NCI-H2029 treated with DMSO at 0.1 percent for 48 hours (cell line): ENCODE measurements at regions not wholly inside any gene's neighbourhood (a gene's known extent, or its start where the extent isn't known, plus 50 kb on each side); places are given as distances from the start of the nearest gene placed in this dataset.

Experiments used
- DNase-seq: peaks from one replicate; lab custom pipeline; 2025; lab: John Stamatoyannopoulos, UW

DNA sequence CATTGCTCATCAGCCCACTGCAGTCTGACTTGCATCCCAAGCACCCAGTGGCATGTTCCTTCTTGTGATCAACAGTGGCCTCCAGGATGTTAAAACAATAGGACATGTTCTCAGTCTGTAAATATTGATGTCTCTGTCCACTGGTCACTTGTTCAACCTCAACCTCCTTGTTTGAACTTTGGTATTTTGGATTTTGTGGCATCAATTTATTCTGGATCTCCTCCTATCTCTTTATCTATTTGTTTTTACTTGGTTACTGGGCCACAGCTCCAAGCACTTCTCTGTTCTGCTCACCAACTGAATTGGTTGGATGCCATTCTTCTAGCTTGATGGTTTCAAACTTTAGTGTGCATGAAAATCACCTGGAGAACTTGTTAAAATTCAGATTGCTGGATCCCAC lies 1414.8 kb upstream of the CELF4 start:
- DNase-seq = no peak

DNA sequence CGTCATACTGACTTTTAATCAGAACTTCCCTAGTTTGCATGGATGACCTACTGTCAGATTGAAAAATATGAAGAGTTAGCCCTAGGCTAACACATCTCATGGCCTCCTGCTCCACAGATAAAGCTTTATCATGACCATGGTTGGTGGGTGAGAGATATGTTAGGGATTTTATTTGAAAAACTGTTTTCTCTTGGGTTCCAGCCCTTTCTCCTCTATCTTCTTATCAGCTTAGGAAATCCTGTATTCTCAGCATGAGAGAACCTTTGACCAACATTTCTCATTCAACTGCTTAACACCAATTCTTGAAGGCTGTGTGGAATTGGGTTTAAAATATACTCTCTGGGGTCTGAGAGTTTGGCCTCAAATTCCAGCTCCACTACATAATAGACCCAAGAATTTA lies 1407.0 kb upstream of the CELF4 start:
- DNase-seq = no peak

DNA sequence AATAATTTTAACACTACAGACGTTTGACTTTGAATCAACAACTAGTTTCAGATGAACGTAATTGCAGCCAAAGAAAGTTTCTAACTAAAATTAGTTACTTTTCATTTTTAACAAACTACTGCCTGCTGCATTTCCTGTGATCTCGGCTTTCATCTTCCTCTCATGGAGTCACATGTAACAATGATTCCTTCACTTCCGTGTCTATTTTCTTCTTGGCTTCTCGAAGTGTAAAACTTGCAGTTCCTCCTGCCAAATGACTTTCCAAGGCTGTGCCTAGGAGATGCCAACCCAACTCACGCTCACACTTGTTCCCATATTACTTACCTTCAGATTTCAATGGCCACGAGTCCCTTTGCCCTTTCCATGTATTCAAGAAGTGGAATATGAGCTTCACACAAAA lies 1406.3 kb upstream of the CELF4 start:
- no peak for DNase-seq

DNA sequence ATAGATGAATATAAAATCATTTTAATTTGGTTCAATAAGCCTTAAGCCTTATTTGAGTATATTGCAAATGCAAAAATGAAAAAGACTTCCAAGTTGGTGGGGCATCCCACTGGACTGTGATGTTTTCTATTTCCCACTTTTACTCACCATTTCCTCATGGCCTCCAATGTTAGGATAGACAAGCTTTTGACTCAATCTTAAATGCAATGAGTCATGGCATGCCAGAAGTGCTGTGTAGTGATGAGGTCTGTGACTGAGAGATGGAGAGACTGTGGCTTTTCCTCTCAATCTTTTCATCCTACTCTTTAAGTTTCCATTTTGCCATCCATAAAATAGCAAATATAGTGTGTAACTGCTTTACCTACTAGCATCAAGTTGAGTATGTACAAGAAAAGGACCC lies 1401.2 kb upstream of the CELF4 start:
- no peak for DNase-seq

DNA sequence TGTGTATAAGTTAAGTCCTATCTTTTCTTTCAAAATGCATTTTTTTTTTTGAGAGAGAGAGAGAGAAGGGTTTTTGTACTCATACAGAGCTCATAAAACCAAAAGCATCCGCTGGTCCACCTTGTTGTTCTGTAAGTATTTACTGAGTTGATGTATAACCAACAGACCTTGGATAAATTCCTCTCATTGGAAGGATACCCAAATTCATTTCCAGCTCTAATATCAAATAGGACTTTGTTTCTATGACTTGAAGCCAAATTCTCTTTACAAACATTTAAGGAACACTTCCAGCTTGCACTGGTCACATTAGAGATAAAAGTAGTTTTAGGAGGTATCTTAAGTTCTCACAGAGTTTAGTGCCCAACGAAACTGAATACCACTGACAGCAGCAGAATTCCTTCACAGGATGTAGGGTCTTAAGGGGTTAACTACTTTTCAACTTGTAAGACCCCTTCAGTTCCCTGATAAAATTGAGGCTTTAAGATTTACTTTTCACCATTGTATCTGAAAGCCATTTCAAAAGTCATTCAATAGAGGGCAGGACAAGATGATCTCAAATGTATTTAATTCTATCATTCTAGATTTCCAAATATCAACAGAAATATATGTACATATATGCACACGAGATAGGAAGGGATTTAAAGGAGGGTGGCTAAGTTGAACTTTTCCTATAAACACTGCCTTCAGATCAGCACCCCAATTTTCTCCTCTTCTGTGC lies 1398.5 kb upstream of the CELF4 start:
- no peak for DNase-seq

DNA sequence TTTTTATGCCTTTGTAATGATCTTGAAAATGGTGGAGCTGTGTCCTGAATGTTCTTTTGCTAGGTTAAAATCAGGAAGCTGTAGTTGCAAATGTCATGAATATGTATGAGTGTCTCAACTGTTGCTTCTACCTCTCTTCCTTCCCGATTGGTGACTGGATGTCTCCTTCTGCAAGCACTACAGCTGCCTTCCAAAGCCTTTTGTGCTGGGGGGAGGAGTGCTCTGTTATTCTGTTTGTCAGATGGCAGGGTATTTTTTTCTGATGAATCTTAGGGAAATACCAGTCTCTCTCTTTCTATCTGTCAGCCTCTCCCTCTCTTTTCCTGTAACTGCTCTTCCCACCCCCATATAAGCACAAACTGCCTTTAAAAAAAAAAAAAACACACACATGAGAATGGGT lies 1396.3 kb upstream of the CELF4 start:
- DNase-seq = no peak

DNA sequence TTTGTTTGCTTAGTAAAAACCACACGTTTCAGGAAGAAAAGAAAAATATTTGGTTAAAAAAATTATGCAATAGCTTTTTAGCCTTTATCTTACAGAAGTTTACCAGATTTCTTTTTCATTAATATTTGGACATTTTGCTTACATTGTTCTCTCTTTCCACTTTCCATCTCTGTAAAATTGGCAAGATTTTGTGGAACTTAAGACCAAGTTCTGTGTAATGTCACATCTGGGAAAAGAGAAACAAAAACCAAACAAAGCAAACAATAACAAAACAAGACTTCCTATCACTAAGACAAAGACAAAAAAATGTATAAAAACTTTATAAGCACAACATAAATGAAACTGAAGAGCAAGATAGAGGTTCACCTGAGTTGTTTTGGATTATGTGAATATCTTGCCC lies 1392.1 kb upstream of the CELF4 start:
- no peak for DNase-seq

DNA sequence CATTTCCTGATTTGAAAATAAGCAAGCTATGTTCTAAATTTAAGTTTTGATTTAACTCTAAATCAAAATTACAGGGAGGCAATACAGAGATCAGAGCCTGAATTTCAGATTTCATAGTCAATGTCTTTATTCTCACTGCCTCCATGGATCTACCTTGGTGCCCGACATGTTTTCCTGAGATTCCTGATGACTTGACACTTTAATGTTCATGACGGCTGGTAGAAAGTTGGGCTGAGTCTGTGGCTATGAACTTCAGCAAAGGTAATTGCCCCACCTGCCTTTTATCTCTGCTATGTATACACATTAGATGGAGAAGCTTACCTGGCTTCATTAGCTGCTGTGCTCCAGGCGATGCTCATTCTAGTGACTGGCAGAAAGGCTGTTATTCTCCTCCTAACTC lies 1390.5 kb upstream of the CELF4 start:
- no peak for DNase-seq

DNA sequence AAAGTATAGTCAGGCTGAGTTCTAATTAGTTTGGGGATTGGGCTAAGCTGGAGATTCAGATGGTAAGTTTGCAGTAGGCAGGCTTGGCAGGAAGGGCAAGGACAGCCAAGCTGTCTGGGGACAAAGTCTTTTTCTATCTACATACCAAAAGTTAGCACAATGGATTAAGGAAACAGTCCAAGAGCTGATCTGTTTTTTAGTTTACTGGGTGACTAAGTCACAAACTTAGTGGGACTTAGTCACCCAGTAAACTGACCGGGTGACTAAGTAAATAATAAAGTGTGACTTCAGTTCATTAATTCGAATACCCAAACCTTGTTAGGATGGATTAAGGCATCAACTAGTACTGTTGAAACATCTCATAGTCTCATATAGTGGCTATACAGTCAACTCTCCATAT lies 1386.0 kb upstream of the CELF4 start:
- no peak for DNase-seq

DNA sequence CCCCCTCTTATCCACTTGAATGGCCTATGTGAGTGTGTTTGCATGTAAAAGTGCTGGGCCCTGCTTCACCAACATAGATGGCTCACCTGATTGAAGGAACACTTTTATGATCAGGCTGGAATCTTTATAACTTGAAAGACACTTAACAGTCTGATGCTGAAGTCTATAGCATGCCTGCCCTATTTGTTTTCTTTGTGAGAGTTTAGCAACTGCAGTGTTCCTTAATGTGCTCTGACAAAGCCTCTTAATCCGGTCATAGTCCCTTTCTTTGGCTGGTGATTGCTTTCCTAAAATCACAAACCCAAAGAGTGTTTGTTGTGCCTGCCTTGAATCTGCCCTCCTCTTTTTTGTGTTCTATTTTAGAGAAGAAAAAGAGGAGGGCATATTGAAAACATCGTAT lies 1382.8 kb upstream of the CELF4 start:
- DNase-seq = no peak

DNA sequence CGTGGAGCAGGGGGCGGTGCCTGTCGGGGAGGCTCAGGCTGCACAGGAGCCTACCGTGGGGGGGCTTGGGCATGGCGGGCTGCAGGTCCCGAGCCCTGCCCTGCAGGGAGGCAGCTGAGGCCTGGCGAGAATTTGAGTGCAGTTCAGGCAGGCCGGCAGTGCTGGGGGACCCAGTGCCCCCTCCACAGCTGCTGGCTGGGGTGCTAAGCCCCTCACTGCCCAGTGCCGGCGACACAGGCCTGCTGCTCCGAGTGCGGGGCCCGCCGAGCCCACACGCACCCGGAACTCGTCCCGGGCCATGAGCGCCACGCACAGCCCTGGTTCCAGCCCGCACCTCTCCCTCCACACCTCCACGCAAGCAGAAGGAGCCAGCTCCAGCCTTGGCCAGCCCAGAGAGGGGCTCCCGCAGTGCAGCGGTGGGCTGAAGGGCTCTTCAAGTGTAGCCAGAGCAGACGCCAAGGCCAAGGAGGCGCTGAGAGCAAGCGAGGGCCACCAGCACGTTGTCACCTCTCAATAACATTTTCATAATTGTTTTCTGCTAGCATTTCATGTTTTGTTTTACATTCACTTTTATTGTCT lies 1378.9 kb upstream of the CELF4 start:
- no peak for DNase-seq

DNA sequence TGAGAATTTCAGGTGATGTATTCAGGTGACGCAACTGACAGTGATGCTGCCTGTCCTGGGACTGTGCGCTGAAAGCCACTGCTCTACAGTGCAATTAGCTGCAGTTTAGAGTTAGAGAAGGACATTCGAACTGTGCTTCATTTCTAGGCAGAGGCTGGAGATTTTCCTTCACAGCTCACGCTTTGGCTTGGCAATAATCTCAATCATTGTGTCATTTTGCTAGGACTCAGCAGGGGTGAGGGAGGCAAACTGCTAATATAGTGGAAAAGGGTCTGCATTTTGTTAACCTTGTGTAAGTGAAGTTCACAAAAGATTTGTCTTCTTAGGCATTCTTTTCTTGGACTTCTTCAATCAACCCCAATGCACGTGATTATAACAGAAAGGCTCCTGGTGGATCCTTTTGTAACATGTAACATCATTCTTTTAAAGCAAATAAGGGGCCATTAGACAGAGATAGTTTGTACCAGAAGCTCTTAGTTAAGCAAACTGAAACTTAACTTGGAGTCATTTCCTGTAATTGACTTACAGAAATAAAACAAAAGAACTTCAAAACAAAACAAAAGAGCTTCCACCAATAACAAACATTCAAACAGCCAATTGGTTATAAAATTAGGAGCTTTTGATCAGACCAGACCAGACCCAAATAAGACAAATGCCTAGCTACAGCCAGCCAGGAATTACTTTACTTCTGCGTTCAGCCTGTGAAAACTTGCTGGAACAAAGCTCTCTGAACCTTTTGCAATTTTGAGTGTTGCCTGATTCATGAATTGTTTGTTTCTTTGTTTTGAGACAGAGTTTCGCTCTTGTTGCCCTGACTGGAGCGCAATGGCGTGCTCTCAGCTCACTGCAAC lies 1376.3 kb upstream of the CELF4 start:
- no peak for DNase-seq

DNA sequence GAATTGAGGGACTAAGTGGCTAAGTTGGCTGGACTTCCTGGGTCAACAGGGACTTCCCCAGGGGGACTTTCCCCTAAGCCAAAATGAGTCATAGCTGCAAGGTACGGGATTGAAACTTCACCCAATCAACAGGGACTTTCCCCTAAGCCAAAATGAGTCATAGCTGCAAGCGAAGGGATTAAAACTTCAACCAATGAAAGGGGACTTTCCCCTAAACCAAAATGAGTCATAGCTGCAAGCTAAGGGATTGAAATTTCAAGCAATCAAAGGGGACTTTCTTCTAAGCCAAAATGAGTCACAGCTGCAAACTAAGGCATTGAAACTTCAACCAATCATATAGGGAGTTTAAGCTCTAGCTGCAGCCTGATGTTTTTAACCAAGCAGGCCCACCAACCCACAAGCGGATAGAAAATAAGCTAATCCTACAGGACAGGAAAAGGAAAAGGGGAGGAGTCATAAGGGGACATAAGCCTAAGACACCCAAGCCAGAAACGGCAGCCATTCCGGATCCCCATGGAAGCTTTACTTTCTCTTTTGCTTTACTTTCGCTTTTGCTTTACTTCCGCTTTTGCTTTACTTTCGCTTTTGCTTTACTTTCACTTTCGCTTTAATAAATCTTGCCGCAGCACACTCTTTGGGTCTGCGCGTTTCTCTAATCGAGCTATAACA lies 1375.4 kb upstream of the CELF4 start:
- DNase-seq = no peak

DNA sequence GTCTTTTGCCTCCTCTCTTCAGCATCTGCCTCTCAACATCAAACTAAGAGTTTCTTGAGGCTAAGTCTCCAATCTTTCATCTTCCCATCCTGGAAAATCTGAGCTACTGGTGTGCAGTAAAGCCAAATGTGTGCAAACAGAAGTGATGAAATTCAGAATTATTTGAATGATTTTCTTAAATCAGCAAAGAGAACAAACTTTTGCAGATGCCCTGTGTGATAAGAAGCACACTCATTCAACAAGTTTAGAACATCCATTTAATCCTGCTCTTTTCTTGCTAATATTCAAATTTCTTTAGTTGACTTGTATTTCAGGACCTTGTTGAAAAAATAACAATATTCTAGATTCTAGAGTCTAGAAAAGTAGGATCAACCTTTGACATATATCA lies 1374.9 kb upstream of the CELF4 start:
- DNase-seq = no peak

DNA sequence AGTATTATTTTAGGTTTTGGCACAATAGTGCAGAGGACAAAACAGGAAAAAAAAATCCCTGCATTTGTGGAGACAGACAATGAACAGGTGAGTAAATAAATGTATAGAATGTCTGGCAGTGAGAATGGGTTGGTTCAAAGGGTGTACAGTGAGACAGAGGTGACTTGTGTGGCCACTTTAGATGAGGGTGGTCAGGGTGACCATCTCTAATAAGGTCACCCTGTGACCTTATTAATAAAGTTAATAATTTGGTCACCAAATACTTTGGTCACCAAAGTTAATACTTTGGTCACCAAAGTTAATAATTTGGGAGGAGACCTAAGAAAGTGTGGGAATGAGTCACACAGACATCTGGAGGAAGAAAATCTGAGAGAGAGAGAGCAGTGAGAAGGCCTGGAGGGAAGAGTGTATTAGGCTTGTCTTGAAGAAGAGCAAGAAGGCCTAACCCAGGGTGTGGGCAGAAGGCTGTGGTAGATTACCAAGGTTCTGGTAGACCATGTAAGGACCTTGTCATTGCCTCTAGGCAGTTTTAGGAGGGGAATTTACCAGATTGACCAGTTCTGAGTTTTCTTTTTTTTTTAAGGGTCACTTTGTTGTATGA lies 1368.4 kb upstream of the CELF4 start:
- no peak for DNase-seq

DNA sequence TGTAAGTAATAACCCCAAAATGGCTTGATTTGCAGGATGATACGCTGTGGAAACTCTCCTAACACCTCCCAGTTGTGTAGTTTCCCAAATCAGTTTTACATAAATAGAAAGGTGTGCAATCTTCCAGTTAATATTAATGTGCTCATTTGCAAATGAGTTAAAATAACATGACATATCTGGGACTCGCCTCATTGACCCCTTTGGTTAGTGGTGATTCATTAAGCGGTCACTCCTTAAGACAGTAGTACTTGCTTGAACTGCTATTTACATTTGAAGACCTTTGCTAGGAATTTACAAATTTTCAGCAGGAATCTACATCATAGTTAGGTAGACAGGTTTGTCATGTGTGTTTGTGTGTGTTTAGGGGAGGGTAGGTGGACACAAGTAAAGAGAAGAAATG lies 1367.7 kb upstream of the CELF4 start:
- DNase-seq = no peak

DNA sequence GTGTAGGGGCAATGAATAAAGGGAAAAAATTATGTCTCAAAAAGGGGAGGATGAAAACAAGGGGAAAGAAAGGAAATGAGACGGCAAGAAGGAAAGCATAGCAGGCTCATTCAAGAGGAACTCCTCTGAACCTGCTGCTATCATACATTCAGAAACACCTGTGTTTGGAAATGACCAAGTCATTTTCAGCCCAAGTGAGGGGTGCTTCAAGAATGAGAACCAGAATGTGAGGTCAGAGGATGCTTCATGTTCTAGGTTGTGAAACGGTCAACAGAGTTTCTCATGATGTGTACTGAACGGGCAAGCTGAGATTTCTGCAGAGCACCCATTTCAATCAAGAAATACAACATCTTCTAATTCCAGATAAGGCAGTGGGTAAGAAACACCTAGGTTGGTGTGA lies 1367.2 kb upstream of the CELF4 start:
- DNase-seq = no peak

DNA sequence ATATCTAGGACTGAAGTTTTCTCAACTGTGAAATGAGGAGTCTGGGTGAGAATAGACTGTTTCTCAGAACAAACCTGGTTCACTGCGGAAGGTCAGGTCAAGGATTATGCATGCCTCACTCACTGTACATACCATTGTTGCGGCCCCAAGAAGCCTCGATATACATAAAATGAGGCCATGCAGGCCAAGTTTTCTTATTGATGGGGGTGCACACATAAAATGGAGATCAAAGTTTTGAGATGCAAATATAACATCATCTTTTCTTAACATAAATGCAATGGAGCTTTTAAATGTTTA lies 1366.1 kb upstream of the CELF4 start:
- DNase-seq = no peak

DNA sequence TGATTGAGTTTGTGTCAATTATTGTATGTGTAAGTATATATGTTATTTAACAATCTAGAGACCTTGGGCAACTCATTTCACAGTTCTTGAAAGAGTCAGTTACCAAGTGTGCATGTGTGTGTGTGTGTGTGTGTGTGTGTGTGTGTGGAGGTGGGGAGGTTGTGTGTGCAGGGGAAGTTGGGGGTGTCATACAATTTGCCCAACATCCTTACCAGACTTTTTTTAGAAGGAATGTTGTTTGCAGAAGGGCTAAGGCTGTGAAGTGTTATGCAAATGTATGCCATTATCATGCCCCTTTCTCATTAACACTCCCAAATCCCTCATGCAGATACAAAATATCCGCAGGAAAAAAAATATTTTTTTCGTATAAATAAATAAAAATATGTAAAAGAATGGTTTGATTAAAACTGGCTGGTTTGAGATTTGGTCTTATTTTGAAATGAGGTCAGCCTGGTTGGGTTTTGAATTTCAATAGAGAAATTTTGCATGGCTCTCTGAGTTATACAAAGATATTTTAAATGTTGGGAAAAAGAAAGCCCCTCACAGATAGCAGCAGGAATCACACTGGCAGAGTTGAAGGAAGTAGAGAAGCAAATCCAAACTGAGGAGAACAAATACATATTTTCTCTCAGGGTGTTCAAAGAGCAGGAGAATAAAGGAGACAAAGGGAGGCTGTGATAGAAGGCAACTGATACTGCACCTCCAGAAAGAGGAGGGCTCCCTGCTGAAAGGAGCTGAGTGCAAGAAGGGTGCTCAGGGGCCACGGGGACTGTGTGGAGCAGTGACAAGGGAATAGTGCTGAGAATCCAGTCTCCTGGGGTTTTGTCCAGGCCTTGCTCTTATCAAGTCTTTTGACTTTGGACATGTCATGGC lies 1365.5 kb upstream of the CELF4 start:
- no peak for DNase-seq

DNA sequence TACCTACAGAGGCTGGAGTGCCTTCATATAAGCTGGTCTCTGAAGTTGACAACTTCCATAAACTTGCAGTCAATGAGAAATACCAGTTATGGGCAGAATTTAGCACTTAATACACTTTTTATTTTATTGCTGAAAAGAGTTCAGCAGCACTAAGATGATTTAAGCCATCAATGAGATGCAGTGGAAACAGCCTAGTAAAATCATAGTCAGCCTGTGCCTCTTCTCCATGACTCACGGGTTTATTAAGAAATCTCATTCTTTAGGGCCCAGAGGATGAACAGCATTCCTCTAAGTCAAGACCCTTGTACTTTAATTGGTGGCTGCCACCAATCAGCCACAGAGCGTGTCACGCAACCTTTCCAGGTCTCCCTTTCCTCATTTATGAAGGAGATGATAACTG lies 1357.9 kb upstream of the CELF4 start:
- DNase-seq = no peak

DNA sequence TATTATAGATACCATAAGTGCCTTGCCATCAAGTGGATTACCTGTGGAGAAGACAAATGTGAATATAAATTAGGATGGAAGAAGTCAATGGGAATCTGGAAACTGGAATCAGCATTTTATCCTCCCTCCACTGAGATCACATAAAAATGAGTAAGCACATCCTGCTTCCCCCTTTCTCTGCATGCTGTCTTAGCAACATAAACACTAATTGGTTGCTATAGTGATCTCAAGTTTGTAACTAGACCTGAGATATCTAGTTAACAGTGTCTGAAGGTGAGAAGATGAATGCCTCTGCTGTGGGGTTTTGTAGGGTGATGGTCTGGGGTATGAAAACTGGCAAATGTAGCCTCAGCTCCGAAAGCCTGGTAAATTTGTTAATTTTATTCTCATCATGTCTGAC lies 1357.5 kb upstream of the CELF4 start:
- DNase-seq = peak; percentile 48

DNA sequence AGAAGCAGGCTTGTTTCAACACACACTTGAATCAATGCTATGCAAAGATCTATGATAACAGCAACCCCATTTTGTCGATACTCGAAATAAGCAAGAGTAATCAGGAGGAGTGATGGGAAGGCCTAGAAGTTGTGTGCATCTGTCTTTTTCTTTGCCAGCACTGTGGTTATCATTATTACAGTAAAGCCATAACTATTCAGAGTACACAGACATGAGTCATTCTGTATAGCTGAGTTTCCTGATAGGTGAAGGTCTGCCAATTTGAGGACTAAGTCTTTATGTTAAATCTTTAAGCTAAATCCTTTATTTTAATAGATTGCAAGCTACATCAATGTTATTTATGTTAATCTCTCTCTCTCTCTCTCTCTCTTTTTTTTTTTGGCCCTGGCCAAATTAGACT lies 1344.4 kb upstream of the CELF4 start:
- DNase-seq = no peak
